GM18870 (cell line): ENCODE measurements at regions not wholly inside any gene's neighbourhood (a gene's known extent, or its start where the extent isn't known, plus 50 kb on each side); places are given as distances from the start of the nearest gene placed in this dataset.
"Not testable (repeated sequence)": the region's sequence is repeated elsewhere in the genome, so short reads cannot be mapped to it uniquely, and the experiment has no call there.

ENCODE experiments used
- ATAC-seq: cut with Tn5 transposase; IDR thresholded peaks from one replicate; pipeline ENCODE4 v1.9.1; 2021; ENCODE audit warnings: moderate library complexity; ENCODE audit not compliant: unreplicated experiment

- no peak for ATAC-seq
Observed at GRCh38 chr12:44457465-44457864, 418.6 kb downstream of the NELL2 start.

GRCh38 chr12:44454959-44455358 lies 421.2 kb downstream of the NELL2 start:
- ATAC-seq = not testable (repeated sequence)

- ATAC-seq = no peak
Observed at GRCh38 chr12:44446181-44446580, 429.9 kb downstream of the NELL2 start.

- ATAC-seq = peak; percentile 51
Observed at GRCh38 chr12:44441155-44441554, 435.0 kb downstream of the NELL2 start.
